ENCODE measurements at regions not wholly inside any gene's neighbourhood (a gene's known extent, or its start where the extent isn't known, plus 50 kb on each side); places are given as distances from the start of the nearest gene placed in this dataset.

DNA sequence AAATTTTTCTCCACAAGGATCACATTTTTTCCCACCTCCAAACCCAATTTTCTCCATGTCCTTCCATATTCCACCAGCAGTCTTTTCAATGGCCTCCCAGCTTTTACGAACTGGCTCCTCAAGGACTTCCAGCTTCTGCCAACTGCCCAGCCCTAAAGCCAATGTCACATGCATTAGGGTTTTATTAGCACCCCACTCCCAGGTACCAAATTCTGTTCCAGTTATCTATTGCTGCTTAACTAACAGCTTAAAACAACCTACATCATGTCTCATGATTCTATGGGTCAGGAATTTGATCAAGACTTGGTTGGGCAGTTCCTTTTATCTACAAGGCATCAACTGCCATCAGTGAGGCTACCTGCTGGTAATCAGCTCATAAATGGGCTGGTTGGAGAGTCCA lies 151.3 kb downstream of the SPTSSA start:
- TF ChIP-seq EZH2 (IDR thresholded peaks at IDR 0.05; ENCODE audit: borderline replicate concordance, low read depth, low read length, severe bottlenecking) (no peak), CTCF (IDR thresholded peaks at IDR 0.05; ENCODE audit: extremely low read depth in 1 of 2, insufficient read depth in 1 of 2, low read depth in 1 of 2, low read length in 2 of 2) (no peak)

Measured in endothelial cell of umbilical vein (primary cell).